ENCODE measurements at regions not wholly inside any gene's neighbourhood (a gene's known extent, or its start where the extent isn't known, plus 50 kb on each side); places are given as distances from the start of the nearest gene placed in this dataset.

GRCh38 chr1:239049571-239049970 is 336.8 kb upstream of the CHRM3 start:
- intact Hi-C loops (cut with micrococcal nuclease; ENCODE audit: unreplicated experiment): no loop called here
- CTCF ChIA-PET: no interaction called here
- Mint-ChIP-seq H3K4me3 (ENCODE audit: unreplicated experiment) (no peak overlapping the region), H3K4me1 (ENCODE audit: low read depth, unreplicated experiment) (no peaks in the 10 kb centered on the region), H3K27ac (ENCODE audit: unreplicated experiment) (no peak overlapping the region), H3K36me3 (ENCODE audit: insufficient read depth, unreplicated experiment) (no peaks in the 10 kb centered on the region), H3K9me3 (ENCODE audit: unreplicated experiment) (peaks cover 9% of the 10 kb centered on the region), H3K27me3 (ENCODE audit: insufficient read depth, unreplicated experiment) (no peaks in the 10 kb centered on the region)
- POLR2A ChIA-PET: no interaction called here
- DNase-seq: no peak
- H3K4me1 ChIP-seq: no peaks in the 10 kb centered on the region
- H3K9me3 ChIP-seq: no peaks in the 10 kb centered on the region
- BruUV-seq (replicated peaks): no TSS peak
- H3K4me3 ChIP-seq (ENCODE audit: low read depth, low read length): no peak overlapping the region
- H3K36me3 ChIP-seq (ENCODE audit: control insufficient read depth, insufficient read depth, low read length): no peaks in the 10 kb centered on the region
- H3K27me3 ChIP-seq (replicated peaks; ENCODE audit: control insufficient read depth, insufficient read depth, low read length): no peaks in the 10 kb centered on the region
- TF ChIP-seq CTCF (IDR thresholded peaks at IDR 0.05; ENCODE audit: insufficient read depth in 1 of 2, low read depth in 1 of 2, low read length in 1 of 2, severe bottlenecking in 1 of 2, unreplicated experiment in 1 of 2): no peak

GRCh38 chr1:239044829-239045228 is 341.5 kb upstream of the CHRM3 start:
- Mint-ChIP-seq H3K4me1 (ENCODE audit: low read depth, unreplicated experiment) (no peaks in the 10 kb centered on the region), H3K9me3 (ENCODE audit: unreplicated experiment) (peaks cover 8% of the 10 kb centered on the region), H3K27me3 (ENCODE audit: insufficient read depth, unreplicated experiment) (peaks cover 3% of the 10 kb centered on the region), H3K36me3 (ENCODE audit: insufficient read depth, unreplicated experiment) (no peaks in the 10 kb centered on the region), H3K4me3 (ENCODE audit: unreplicated experiment) (no peak overlapping the region), H3K27ac (ENCODE audit: unreplicated experiment) (no peak overlapping the region)
- POLR2A ChIA-PET: no interaction called here
- no peaks in the 10 kb centered on the region for H3K4me1 ChIP-seq
- no peak overlapping the region for H3K4me3 ChIP-seq (ENCODE audit: low read depth, low read length)
- H3K9me3 ChIP-seq: no peaks in the 10 kb centered on the region
- no TSS peak for BruUV-seq (replicated peaks)
- no peak for TF ChIP-seq CTCF (IDR thresholded peaks at IDR 0.05; ENCODE audit: insufficient read depth in 1 of 2, low read depth in 1 of 2, low read length in 1 of 2, severe bottlenecking in 1 of 2, unreplicated experiment in 1 of 2)
- intact Hi-C loops (cut with micrococcal nuclease; ENCODE audit: unreplicated experiment): no loop called here
- no peaks in the 10 kb centered on the region for H3K36me3 ChIP-seq (ENCODE audit: control insufficient read depth, insufficient read depth, low read length)
- CTCF ChIA-PET: no interaction called here
- no peak for DNase-seq
- H3K27me3 ChIP-seq (replicated peaks; ENCODE audit: control insufficient read depth, insufficient read depth, low read length): no peaks in the 10 kb centered on the region

- no TSS peak for BruUV-seq (replicated peaks)
- H3K4me1 ChIP-seq: no peaks in the 10 kb centered on the region
- ChIA-PET POLR2A (no interaction called here), CTCF (no interaction called here)
- TF ChIP-seq CTCF (IDR thresholded peaks at IDR 0.05; ENCODE audit: insufficient read depth in 1 of 2, low read depth in 1 of 2, low read length in 1 of 2, severe bottlenecking in 1 of 2, unreplicated experiment in 1 of 2): no peak
- no peaks in the 10 kb centered on the region for H3K9me3 ChIP-seq
- Mint-ChIP-seq H3K4me3 (ENCODE audit: unreplicated experiment) (no peak overlapping the region), H3K27ac (ENCODE audit: unreplicated experiment) (no peak overlapping the region), H3K27me3 (ENCODE audit: insufficient read depth, unreplicated experiment) (peaks cover 3% of the 10 kb centered on the region), H3K9me3 (ENCODE audit: unreplicated experiment) (peaks cover 8% of the 10 kb centered on the region), H3K4me1 (ENCODE audit: low read depth, unreplicated experiment) (no peaks in the 10 kb centered on the region), H3K36me3 (ENCODE audit: insufficient read depth, unreplicated experiment) (no peaks in the 10 kb centered on the region)
- no peak overlapping the region for H3K4me3 ChIP-seq (ENCODE audit: low read depth, low read length)
- intact Hi-C loops (cut with micrococcal nuclease; ENCODE audit: unreplicated experiment): no loop called here
- H3K27me3 ChIP-seq (replicated peaks; ENCODE audit: control insufficient read depth, insufficient read depth, low read length): no peaks in the 10 kb centered on the region
- no peaks in the 10 kb centered on the region for H3K36me3 ChIP-seq (ENCODE audit: control insufficient read depth, insufficient read depth, low read length)
- DNase-seq: no peak
Observed at GRCh38 chr1:239040523-239040922, 345.8 kb upstream of the CHRM3 start.

Measured in Caco-2 (cell line).